Activated T-cell treated with anti-CD3 and anti-CD28 coated beads for 1 hour (primary cell): ENCODE measurements at regions not wholly inside any gene's neighbourhood (a gene's known extent, or its start where the extent isn't known, plus 50 kb on each side); places are given as distances from the start of the nearest gene placed in this dataset.
"Not testable (repeated sequence)": the region's sequence is repeated elsewhere in the genome, so short reads cannot be mapped to it uniquely, and the experiment has no call there.

ENCODE experiments used
- DNase-seq: peaks from one replicate; pipeline ENCODE4 v3.0.0-alpha.2; 2020; ENCODE audit warnings: low read depth

DNA sequence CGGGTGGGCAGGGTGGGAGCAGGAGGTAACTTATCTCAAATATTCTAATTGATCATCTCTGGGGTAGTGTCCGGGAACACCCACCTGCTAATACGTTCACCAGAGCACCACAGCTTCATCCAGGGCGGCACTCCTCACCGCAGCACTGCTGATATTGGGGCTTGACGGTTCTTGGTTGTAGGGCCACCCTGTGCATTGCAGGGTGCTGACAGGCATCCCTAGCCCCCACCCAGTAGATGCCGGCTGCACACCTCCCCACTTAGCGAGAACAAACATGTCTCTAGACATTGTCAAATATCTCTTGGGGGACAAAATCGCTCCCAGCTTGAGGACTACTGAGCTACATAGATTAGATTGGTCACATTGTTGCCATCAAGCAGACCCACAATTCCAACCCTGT is 73.9 kb upstream of the WASF3 start:
- no peak for DNase-seq

DNA sequence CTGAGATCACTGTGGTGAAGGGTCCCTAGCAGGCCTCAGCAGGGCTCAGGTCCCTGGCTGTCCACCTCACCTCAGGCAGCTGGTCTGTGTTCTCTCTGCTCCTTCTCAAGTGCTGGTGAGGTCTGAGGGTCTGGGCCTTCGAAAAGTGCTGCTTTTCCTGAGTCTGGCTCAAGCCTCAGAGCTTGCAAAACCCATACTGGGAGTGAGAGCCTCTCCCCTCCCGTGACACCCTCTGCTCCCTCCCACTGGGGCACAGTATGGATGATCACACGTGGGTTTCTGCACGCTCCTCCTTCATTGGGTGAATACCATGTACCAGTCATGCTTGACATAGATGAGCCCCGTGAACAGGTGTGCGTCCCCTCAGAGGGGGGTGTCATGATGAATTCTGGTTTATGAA is 73.3 kb upstream of the WASF3 start:
- DNase-seq: no peak

DNA sequence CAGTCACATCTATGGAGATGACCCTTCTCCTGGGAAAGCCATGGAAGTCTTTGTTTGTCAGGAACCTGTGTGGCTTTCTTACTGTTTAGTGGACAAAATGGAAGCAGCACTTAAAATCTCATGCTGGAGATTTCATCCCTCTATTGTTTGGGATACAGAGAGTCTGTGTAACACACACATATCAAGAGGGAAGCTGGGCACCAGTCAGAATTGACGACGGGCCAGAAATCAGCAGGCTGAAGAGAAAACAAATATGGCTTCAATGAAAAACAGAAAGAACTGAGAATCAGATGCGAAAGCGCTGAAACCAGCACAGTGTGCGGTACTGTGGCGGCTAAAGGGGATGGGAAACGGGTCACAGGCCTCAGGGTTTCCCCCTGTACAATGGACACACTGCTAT is 72.2 kb upstream of the WASF3 start:
- DNase-seq: no peak

DNA sequence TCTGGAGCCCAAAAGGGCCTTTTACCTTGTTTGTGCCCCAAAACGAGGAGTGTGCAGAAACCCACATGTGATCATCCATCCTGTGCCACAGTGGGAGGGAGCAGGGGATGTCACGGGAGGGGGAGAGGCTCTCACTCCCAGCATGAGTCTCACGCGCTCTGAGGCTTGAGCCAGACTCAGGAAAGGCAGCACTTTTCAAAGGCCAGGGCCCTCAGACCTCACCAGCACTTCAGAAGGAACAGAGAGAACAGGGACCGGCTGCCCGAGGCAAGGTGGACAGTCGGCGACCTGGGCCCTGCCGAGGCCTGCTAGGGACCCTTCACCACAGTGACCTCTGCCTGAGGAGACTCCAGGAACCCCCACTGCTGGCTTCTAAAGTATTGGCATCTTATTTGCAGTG is 71.7 kb upstream of the WASF3 start:
- no peak for DNase-seq

DNA sequence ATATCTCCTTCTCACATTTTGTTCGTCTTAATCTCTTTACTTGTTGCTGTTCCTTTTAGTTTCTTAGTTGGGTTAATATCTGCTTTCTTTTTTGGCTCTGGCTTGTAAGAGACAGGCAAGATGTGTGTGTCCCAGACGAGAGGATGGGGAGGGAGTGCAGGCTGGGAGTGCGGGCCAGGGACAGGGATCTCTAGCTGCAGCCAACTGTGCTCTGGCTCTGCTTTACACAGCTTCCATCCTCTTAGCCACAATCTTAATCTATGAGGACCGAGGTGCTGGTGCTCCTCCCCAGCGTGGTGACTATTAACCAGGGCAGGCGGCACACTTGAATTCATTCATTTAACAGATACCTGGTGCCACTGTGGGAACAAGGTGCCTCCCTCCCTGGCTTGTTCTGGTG is 70.9 kb upstream of the WASF3 start:
- DNase-seq: no peak

DNA sequence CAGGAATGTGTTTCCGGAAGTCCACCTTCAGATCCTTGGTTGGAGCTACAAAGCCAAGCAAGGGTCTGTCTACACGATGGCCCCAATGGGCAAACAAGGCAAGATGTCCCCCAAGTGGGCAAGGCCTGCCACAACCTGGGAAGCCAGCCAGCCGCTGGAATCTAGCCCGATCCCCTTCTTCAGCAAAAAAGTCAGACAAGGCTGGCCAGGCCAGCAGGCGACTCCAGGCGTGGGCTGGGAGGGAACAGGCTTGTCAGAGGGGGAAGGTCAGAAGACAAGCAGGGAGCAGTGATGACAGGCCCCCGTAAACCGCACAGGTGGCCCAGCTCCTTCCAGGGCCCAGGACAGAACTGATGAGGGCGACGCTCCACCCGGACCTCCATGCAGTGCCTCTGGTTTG is 69.7 kb upstream of the WASF3 start:
- DNase-seq: no peak

DNA sequence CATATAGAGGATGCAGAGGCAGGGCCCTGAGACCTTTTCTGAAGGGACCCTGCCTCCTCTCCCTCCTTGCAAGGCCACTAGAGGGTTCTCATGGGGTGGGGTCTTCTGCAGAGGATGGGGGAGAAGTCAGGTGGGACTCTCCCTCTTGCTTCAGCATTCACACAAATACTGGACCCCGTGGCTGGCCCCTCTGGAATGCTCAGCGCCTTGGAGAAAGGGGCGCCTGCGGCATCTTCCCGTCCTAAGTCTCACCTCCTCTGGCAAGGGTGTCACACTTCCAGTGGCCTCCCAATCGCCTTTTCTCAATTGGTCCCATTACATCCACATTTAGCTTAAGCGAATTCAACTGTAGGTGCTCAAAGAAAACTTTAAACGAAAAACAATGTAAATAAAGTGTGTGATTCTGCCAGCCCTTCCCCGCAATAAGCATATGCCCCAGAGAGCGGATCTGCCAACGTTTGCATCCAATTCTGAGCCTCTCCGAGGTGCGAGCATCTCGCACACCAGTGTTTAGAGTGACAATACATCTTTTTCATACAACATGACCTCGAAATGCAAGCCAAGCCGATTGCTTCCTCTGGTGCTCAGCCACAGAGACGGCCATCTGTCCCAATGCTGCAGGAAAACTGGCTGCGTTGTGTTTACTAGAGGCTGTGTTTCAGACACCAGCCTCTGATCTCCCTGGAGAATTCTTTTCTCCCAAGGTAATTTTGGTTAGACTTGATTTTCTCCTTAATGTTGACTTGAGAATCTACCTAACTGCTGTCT is 69.1 kb upstream of the WASF3 start:
- DNase-seq: no peak

DNA sequence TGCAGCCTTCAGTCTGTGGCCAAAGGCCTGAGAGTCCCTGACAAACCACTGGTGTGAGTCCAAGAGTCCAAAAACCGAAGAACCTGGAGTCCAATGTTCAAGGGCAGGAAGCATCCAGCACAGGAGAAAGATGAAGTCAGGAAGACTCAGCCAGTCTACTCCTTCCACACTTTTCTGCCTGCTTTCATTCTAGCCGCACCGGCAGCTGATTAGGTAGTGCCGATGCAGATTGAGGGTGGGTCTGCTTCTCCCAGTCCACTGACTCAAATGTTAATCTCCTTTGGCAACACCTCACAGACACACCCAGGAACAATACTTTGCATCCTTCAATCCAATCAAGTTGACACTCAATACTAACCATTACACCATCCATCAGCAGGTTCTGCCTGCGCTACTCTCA is 65.2 kb upstream of the WASF3 start:
- DNase-seq: not testable (repeated sequence)

DNA sequence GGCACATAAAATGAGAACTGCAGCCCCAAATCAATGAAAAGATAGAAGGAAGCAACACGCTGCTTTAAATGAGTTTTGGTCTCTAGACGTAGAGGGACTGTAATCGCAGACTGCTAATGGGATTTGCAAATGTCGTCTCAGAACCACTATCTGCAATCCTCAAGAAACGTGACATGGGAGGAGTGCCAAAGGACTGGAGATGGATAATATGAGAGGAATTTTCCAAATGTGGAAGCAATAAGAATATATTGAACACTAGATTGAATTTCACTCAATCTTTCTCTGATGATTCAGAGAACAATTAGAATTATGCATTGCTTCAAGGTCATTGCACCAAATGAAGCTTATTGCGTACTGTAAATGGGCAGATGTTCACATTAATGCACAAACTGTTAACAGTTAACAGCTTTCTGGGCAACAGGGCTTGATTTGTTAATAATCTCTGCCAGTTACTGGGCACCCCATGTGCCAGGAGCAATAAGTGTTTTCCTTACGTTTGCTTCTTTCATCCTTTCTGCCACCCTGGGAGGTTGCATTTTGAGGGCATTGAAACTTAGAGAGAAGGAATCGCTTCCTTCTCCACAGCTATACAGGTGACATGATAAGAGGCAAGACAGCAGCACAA is 62.8 kb upstream of the WASF3 start:
- no peak for DNase-seq

DNA sequence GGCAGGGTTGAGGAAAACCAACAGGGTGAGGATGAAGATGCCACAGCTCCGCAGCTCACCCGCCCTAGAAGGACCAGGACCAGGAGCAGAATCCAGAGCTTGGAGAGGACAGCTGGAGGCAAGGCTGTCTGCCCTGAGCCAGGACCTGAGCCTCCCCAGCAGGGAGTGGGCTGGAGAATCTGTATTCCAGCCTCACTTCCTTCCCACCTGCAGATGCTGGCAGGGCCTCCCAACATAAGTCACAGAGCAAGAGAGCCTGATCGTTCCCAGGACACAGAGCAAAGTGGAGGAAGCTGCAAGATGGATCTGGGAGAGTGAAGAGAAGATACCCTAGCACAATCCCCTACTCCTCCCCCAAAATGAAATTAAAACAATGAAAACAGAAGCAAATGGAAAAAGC is 61.7 kb upstream of the WASF3 start:
- no peak for DNase-seq

DNA sequence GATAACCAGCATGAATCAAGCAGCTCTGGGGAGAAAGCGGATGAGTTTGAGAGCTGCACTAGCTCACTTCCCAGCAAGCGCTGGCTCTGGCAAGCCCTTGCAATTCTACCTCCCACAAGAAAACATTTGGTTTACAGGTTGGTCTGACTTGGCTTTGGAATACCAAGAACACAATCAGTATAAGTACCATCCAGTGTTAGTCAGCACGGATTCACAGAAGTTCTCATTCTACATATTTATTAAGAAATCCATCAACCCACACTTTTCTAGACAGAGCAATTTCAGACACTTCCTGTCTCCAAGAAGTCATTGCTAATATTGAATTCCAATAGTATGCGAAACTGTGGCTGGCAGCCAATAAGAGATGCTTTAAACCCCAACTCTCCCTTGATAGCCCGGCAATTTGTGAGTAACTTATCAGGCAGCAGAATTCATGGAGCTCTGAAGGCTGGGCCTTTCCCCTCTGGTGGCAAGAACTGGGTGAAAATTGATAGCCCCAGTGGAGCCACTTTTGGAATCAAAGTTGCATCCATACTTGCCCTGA is 59.4 kb upstream of the WASF3 start:
- no peak for DNase-seq

DNA sequence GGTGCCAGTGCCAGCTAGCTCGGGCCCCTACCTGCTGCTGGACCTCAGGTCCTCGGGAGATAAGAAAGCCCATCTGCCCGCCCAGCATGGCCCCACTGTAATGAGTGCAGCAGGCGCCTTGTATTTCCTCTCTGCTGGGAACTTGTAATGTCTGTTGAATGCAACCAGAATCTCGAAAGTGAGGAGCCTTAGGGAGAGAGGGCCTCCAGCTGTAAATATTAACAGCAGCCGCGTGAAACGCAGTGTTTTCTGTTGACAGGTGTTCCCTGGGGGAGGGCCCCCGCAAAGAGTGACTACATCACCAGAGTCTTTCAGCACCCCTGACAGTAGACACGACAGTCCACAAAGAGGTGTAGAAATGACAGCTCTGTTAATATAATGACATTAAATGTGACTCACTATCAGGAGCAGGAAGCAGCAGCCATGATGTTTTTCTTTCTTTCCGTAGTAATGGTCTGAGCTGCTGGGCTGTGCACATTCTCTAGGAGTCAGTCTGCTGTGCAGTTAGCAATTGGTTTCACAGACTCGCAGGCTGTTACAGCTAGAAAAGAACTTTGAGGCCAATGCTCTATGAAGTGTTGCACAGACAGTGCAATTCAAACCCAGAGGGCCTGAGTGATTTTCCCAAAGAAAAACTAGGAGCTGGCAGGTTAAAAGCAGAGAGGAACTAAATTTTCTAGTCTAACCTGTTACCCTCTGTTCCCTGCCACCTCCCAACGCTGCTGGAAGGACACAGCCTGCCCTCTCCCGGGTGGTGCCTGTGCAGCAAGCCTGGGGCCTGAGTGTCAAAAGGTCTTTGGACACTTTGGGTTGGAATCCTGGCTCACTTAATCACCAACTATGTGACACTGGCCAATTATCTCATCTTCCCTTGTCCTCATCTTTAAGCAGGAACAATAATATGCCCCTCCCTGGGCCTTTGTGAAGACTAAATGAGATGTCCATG is 58.6 kb upstream of the WASF3 start:
- DNase-seq: no peak

DNA sequence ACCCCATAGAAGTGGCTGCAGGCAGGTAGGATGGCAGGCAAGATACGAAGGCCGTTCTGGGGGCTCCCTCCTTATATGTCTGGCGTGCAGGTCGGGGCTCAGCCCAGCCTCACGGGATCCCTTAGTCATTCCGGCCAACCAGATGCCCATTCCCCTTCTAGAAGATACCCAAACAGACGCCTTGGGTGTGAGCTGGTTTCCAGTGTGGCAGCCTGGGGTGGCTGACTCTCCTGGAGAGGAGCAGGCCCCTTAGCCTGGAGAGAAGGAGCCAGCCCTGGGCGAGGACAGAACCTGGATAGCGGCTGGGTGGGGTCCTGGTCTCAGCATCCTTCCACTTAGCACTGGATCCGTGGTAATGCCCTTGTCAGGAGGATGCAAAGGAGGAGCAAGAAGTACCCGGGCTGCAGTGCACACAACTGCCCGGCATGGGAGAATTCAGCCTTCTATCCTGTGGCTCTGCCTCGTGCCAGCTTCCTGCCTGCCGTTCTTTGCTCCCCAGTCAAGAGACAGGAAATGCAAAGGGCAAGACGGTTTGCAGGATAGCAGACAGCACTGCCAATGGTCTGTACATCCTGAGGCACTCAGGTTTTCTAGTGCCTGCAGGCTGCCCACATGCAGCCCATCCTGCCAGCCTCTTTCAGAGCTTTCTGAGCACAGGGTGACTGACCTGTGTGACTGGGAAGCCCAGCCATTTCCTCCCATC is 56.7 kb upstream of the WASF3 start:
- DNase-seq: no peak

DNA sequence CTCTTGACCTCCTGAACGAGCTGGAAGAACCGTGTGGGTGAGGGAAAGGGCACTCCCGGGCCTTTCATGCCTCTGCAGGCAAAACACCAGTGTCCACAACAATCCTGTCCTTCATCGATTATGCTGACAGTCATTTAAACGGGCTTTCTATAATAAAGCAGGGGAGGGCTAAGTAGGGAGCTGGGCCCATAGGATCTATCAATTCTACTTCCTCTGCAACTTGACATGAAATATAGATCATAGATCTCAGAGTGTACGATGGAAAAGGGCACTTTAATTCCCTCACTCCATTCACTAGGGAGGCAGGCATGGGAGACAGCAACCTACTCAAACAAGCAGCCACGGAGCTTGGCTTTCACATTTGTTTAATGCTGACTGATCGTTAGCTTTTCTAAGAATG is 55.8 kb upstream of the WASF3 start:
- DNase-seq: no peak

DNA sequence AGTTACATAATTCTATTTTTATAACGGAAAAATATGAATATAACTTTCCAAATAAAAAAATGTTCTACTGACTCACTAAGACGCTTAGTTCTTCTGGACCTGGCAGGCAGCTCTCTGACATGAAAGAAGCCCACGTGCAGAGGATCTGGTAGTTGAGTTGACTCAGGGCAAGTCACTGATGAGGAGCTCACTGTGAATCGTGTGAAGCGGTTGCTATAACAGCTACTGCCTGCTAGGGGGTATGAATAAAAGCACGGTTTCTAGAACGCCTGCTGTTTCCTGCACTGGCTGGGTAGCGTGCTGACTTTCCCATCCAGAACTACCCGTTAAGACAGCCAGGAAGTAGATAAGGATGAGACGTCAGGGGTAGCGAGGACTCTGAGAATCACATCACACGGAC is 54.7 kb upstream of the WASF3 start:
- no peak for DNase-seq

DNA sequence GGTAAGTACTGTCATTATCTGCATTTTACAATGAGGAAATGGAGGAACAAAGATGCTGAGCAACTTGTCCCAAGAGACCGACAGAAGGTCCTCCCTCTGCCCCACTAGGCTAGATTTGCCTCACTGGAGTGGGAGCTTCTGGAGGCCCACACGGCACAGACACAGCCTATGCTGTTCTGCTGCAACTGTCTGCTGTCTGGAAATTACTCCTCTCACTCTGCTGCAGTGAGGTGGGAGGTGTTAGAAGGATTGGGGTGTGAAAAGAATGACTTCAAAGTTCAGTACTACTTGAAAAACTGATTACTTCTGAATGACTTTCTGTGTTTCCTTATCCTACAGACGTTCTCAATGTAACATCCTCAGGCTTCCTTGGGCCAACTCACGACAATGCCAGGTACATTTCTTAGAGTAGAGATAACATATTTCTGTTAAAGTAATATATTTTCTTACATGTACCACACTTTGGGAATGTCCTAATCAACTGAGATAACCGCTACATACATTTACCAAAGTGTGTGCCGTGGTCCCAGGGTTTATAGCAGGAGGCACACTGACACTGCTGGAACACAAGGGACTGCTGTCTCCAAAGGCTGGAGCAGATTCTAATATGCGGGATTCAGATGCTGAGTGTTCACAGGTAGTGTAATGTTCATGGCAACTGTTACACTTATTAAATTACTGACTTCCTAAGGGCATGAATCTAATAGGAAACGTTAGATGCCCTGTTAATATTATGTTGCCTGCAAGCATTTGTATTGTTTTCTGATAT is 53.5 kb upstream of the WASF3 start:
- DNase-seq: no peak
